ENCODE measurements at regions not wholly inside any gene's neighbourhood (a gene's known extent, or its start where the extent isn't known, plus 50 kb on each side); places are given as distances from the start of the nearest gene placed in this dataset.

DNA sequence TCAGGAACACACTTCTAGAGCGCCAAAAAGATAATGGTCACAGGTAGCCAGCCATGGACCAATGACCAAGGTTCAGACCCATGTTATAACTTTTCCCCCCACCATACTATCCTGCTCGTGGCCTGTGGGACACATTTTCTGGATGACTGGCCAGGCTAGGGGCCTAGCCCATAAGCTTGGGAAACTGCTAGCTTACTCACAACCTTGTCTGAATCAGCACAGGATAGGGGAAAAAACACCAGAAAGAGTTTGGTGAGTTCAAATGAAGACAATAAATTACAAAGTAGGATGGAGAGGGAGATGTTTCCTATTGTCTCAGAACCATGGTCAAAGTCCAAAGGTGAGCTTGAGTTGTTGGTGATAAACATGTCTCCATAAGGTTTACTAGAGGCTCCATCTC is 156.3 kb upstream of the CCDC68 start:
- DNase-seq (ENCODE audit: extremely low read depth, insufficient read length) = no peak
- no peaks in the 10 kb centered on the region for H3K27me3 ChIP-seq (replicated peaks; ENCODE audit: control insufficient read depth, insufficient read depth, low read length)
- TF ChIP-seq, protein P1, sequence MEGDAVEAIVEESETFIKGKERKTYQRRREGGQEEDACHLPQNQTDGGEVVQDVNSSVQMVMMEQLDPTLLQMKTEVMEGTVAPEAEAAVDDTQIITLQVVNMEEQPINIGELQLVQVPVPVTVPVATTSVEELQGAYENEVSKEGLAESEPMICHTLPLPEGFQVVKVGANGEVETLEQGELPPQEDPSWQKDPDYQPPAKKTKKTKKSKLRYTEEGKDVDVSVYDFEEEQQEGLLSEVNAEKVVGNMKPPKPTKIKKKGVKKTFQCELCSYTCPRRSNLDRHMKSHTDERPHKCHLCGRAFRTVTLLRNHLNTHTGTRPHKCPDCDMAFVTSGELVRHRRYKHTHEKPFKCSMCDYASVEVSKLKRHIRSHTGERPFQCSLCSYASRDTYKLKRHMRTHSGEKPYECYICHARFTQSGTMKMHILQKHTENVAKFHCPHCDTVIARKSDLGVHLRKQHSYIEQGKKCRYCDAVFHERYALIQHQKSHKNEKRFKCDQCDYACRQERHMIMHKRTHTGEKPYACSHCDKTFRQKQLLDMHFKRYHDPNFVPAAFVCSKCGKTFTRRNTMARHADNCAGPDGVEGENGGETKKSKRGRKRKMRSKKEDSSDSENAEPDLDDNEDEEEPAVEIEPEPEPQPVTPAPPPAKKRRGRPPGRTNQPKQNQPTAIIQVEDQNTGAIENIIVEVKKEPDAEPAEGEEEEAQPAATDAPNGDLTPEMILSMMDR (IDR thresholded peaks at IDR 0.05; ENCODE audit: insufficient read depth, low read length, poor library complexity, severe bottlenecking) = no peak

DNA sequence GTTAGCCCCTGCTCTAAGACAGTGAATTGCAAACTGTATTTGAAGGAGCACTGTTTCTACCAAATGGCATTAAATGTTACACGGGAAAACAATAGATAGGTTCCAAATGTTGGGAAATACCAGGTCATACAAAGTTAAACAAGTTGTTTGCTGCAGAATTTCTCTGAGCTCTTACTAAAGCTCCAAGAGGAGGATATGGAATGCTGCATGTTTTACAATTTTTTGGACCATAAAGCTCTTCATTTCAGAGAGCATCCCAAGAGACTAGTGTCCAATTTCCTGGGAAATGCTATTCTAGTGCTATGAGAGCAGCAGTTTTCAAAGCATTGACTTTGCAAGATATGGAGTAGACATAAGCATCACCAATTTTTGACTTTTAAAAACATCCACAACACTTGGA is 155.6 kb upstream of the CCDC68 start:
- TF ChIP-seq, protein P1 (IDR thresholded peaks at IDR 0.05; ENCODE audit: insufficient read depth, low read length, poor library complexity, severe bottlenecking) = no peak
- Histone ChIP-seq H3K27me3 (replicated peaks; ENCODE audit: control insufficient read depth, insufficient read depth, low read length) (no peaks in the 10 kb centered on the region), H3K36me3 (ENCODE audit: control insufficient read depth, insufficient read depth, low read length) (no peaks in the 10 kb centered on the region), H3K4me3 (replicated peaks; ENCODE audit: low read depth, low read length) (no peak overlapping the region)
- no peak for DNase-seq (ENCODE audit: extremely low read depth, insufficient read length)

More for the DNA sequence above, 156.3 kb upstream of the CCDC68 start:
- Histone ChIP-seq H3K36me3 (ENCODE audit: control insufficient read depth, insufficient read depth, low read length) (no peaks in the 10 kb centered on the region), H3K4me3 (replicated peaks; ENCODE audit: low read depth, low read length) (no peak overlapping the region)

- no peaks in the 10 kb centered on the region for H3K27me3 ChIP-seq (replicated peaks; ENCODE audit: control insufficient read depth, insufficient read depth, low read length)
- no peak overlapping the region for H3K4me3 ChIP-seq (replicated peaks; ENCODE audit: low read depth, low read length)
- TF ChIP-seq, protein P1 (IDR thresholded peaks at IDR 0.05; ENCODE audit: insufficient read depth, low read length, poor library complexity, severe bottlenecking) = no peak
- no peaks in the 10 kb centered on the region for H3K36me3 ChIP-seq (ENCODE audit: control insufficient read depth, insufficient read depth, low read length)
- no peak for DNase-seq (ENCODE audit: extremely low read depth, insufficient read length)
Measured at GRCh38 chr18:55113800-55114199, 154.5 kb upstream of the CCDC68 start.

- DNase-seq (ENCODE audit: extremely low read depth, insufficient read length) = no peak
- TF ChIP-seq, protein P1 (IDR thresholded peaks at IDR 0.05; ENCODE audit: insufficient read depth, low read length, poor library complexity, severe bottlenecking) = no peak
- Histone ChIP-seq H3K36me3 (ENCODE audit: control insufficient read depth, insufficient read depth, low read length) (no peaks in the 10 kb centered on the region), H3K27me3 (replicated peaks; ENCODE audit: control insufficient read depth, insufficient read depth, low read length) (no peaks in the 10 kb centered on the region), H3K4me3 (replicated peaks; ENCODE audit: low read depth, low read length) (no peak overlapping the region)
Measured at GRCh38 chr18:55111271-55111670, 152.0 kb upstream of the CCDC68 start.

- no peak for DNase-seq (ENCODE audit: extremely low read depth, insufficient read length)
- H3K27me3 ChIP-seq (replicated peaks; ENCODE audit: control insufficient read depth, insufficient read depth, low read length) = no peaks in the 10 kb centered on the region
- TF ChIP-seq, protein P1 (IDR thresholded peaks at IDR 0.05; ENCODE audit: insufficient read depth, low read length, poor library complexity, severe bottlenecking) = no peak
Measured at GRCh38 chr18:55110436-55110835, 151.2 kb upstream of the CCDC68 start.

DNA sequence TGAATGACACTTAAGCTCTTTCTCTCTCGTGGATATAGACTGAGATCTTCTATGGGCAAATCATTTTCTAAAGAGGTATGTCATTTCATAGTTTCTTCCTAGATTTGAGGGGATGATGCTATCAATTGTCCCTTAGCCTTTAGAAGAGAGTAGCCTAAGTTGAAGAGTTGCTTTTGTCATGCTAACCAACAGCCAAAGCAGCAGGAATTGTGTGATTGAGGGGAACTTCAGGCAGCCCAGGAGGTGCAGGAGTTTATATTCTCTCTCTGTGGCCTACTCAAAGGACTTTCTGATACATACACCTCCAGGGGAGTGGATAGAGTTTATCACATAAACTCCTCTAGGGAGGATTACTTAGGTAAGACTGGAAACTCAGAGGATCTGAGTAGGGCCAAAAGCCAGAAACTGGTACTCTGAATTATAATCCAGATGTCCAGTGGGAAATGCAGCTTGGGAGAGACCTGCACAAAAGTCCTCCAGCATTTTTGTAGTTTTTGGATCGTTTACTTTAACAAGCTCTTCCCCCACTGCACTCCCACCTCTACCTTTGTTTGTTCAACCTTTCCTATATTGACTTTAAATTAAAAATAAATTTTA is 150.7 kb upstream of the CCDC68 start:
- Histone ChIP-seq H3K4me3 (replicated peaks; ENCODE audit: low read depth, low read length) (no peak overlapping the region), H3K27me3 (replicated peaks; ENCODE audit: control insufficient read depth, insufficient read depth, low read length) (no peaks in the 10 kb centered on the region), H3K36me3 (ENCODE audit: control insufficient read depth, insufficient read depth, low read length) (no peaks in the 10 kb centered on the region)
- TF ChIP-seq, protein P1 (IDR thresholded peaks at IDR 0.05; ENCODE audit: insufficient read depth, low read length, poor library complexity, severe bottlenecking) = no peak
- DNase-seq (ENCODE audit: extremely low read depth, insufficient read length) = no peak

More at GRCh38 chr18:55110436-55110835, 151.2 kb upstream of the CCDC68 start:
- H3K36me3 ChIP-seq (ENCODE audit: control insufficient read depth, insufficient read depth, low read length) = no peaks in the 10 kb centered on the region
- H3K4me3 ChIP-seq (replicated peaks; ENCODE audit: low read depth, low read length) = no peak overlapping the region
